Left hindlimb (tissue), 1 donor: ENCODE measurements at regions not wholly inside any gene's neighbourhood (a gene's known extent, or its start where the extent isn't known, plus 50 kb on each side); places are given as distances from the start of the nearest gene placed in this dataset.
"Not testable (repeated sequence)": the region's sequence is repeated elsewhere in the genome, so short reads cannot be mapped to it uniquely, and the experiment has no call there.

Source experiments
- DNase-seq: peaks from one replicate; pipeline ENCODE4 v3.0.0-alpha.2; 2018

GRCh38 chr5:109630093-109630492, 59.6 kb upstream of the MAN2A1 start:
- DNase-seq = no peak

GRCh38 chr5:109628591-109628990, 61.1 kb upstream of the MAN2A1 start:
- no peak for DNase-seq

GRCh38 chr5:109621266-109621665, 68.5 kb upstream of the MAN2A1 start:
- DNase-seq = not testable (repeated sequence)

GRCh38 chr5:109620651-109621050, 69.1 kb upstream of the MAN2A1 start:
- DNase-seq = no peak

GRCh38 chr5:109619606-109620005, 70.1 kb upstream of the MAN2A1 start:
- no peak for DNase-seq

- no peak for DNase-seq
Measured at GRCh38 chr5:109619021-109619460, 70.7 kb upstream of the MAN2A1 start.

- no peak for DNase-seq
Measured at GRCh38 chr5:109614981-109615380, 74.7 kb upstream of the MAN2A1 start.

GRCh38 chr5:109614301-109614700, 75.4 kb upstream of the MAN2A1 start:
- DNase-seq = no peak

GRCh38 chr5:109612278-109612905, 77.3 kb upstream of the MAN2A1 start:
- DNase-seq = no peak

GRCh38 chr5:109611505-109611904, 78.2 kb upstream of the MAN2A1 start:
- no peak for DNase-seq

- no peak for DNase-seq
Measured at GRCh38 chr5:109611061-109611460, 78.7 kb upstream of the MAN2A1 start.

- no peak for DNase-seq
Measured at GRCh38 chr5:109610581-109610980, 79.1 kb upstream of the MAN2A1 start.

- DNase-seq = no peak
Measured at GRCh38 chr5:109605207-109605730, 84.5 kb upstream of the MAN2A1 start.

GRCh38 chr5:109604758-109605157, 85.0 kb upstream of the MAN2A1 start:
- no peak for DNase-seq

GRCh38 chr5:109601736-109602135, 88.0 kb upstream of the MAN2A1 start:
- DNase-seq = no peak

- DNase-seq = no peak
Measured at GRCh38 chr5:109597893-109598292, 91.8 kb upstream of the MAN2A1 start.

GRCh38 chr5:109594217-109594616, 95.5 kb upstream of the MAN2A1 start:
- DNase-seq = no peak

- DNase-seq = no peak
Measured at GRCh38 chr5:109590799-109591198, 98.9 kb upstream of the MAN2A1 start.

GRCh38 chr5:109589986-109590385, 99.7 kb upstream of the MAN2A1 start:
- DNase-seq = no peak

GRCh38 chr5:109589239-109589638, 100.5 kb upstream of the MAN2A1 start:
- DNase-seq = no peak

GRCh38 chr5:109588281-109589035, 101.3 kb upstream of the MAN2A1 start:
- no peak for DNase-seq

GRCh38 chr5:109584986-109585599, 104.6 kb upstream of the MAN2A1 start:
- no peak for DNase-seq

- DNase-seq = no peak
Measured at GRCh38 chr5:109580225-109580624, 109.5 kb upstream of the MAN2A1 start.

- DNase-seq = no peak
Measured at GRCh38 chr5:109575506-109575905, 114.2 kb upstream of the MAN2A1 start.
